Uterus (tissue), 2 donors: ENCODE measurements at regions not wholly inside any gene's neighbourhood (a gene's known extent, or its start where the extent isn't known, plus 50 kb on each side); places are given as distances from the start of the nearest gene placed in this dataset.

Source experiments
- CTCF ChIP-seq, 4 experiments: fragments of 200-600 bp in 2 of 4; fragments of 450-650 bp in 2 of 4; sonication (generic) in 2 of 4; IDR thresholded peaks; one replicate each; pipeline ENCODE4 v1.5.1; 2016 to 2019; ENCODE audit warnings: antibody characterized with exemption in 4 of 4, mild to moderate bottlenecking in 2 of 4, moderate library complexity in 1 of 4
- POLR2A ChIP-seq, 2 donors: fragments of 450-650 bp; IDR thresholded peaks; one replicate each; pipeline ENCODE4 v1.6.1; 2016; ENCODE audit warnings: antibody characterized with exemption in 2 of 2, mild to moderate bottlenecking in 1 of 2, moderate library complexity in 1 of 2

- TF ChIP-seq POLR2A (IDR thresholded peaks at IDR 0.05) = no peak
- TF ChIP-seq CTCF (IDR thresholded peaks at IDR 0.05) = no peak
These were observed 69.5 kb upstream of the ANK2 start for GRCh38 chr4:112979881-112980421.
